GM19452 (cell line): ENCODE measurements at regions not wholly inside any gene's neighbourhood (a gene's known extent, or its start where the extent isn't known, plus 50 kb on each side); places are given as distances from the start of the nearest gene placed in this dataset.

Experiments used
- ATAC-seq: cut with Tn5 transposase; IDR thresholded peaks from one replicate; pipeline ENCODE4 v1.9.1; 2021; ENCODE audit not compliant: unreplicated experiment

DNA sequence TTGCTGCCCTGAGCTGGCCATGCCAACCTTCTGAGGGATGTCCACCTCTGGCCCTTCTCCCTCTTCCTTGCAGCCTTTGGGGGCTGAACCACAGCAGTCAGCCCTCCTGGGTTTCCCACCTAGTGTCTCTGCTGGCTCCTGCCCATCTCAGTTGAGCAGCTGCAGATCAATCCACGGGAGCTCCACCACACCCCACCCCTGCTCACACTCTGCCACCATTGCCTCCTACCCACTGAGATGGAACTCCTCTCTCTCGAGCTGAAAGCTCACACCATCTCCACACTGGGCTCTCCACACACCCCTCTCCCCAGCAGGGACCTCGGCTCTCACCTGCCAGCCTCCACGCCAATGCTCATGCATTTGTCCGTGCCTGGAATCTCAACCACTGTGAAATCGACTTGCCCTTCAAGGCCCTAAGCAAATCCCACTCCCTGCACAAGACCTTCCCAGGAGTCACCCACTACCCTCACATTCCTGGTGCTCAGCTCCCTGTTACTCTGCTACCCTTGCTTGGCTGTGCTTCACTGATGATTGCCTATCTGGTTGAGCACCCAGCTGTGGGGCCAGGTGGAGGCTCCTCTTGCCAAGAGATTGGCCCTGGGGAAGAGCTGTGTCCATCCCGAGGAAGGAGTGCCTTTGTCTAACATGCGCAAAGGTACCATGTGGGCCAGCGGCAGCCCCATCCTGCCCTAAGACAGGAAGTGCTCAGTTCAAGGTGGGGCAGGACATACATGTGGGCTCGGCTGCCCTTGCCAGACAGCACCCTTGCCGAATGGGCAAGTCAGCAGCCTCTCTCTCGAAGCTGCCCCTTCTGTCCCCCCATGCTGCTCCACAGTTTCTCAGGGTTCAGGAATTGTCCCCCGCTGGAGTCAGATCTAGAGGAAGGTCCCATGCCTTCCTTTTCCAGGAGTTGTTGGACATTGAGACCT is 208.7 kb downstream of the CYP26B1 start:
- ATAC-seq = no peak

DNA sequence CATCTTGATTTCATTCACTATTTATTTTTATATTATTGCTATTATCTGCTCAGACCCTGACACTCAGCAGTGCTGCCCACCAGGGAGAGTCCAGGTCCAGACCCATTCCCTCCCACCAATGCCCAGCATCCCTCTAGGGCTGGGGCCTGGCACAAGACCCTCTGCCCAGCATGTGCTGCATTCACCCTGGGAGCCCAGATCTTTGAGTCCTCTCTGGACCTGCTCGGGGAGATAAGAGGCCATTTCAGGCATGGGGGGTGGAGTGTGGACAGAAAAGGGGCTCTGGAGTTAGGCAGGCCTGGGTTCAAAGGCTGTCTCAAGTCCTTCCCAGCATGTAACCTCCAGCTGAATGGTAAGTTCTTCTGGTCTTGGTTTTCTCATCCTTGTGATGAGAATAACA is 209.6 kb downstream of the CYP26B1 start:
- no peak for ATAC-seq

DNA sequence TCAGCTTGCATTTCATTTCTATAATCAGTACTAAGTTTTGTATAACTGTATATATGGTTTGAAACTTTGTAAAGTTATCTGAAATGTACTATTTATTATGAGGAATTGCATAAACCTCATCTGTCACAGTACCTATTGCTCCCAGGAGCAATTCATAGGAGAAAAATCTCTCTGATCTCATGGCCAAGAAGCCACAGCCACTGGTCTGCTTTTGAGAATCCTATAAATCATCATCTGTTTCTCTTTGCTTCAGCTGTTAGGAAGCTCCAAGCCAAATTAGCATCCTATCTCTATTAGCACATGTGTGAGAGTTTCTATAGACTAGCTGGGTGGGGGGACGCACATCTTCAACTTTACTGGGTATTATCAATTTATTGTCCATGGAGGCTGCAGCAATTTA is 210.3 kb downstream of the CYP26B1 start:
- no peak for ATAC-seq

DNA sequence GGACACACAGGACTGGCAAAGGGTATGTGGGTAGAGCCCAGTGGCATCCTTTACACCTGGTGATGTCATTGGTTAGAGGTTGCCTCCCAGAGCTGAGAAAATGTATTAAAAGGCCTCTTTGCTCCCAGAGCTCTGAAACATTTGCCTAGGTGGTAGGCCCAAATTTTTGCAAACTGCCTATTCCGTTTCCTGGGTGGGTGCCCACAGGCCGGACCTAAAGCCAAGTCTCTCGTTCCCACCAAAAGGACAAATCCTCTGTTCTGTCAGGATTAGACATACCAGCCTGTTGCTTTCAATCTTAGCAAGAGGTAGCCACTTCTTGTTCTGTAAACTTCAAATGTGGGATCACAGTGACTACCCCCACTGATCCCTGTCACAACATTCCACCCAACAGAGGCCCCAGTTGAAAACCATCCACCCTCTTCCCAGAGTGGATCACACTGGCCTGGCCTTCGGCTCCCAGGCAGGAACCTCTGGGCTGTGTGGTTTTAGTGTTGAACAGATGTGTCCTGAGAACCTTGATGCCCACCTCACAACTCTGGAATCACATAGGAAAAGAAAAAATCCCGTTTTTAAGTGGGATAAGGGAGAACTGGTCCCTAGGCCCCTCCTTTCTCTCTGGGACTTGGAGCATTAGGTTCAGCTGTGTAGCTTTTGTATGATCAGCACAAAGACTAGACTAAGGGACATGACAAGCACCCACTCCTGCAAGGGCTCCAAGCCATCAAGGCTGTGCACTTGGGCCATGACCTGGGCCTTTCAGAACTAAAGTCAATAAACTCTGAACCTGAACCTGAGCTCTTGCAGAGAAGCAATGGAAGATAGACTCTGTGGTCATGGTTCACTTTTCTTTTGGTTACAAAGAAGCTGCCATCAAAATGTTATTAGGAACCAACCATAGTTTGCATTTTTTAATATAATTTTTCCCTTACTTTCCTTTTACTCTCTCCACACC is 211.3 kb downstream of the CYP26B1 start:
- ATAC-seq = no peak

DNA sequence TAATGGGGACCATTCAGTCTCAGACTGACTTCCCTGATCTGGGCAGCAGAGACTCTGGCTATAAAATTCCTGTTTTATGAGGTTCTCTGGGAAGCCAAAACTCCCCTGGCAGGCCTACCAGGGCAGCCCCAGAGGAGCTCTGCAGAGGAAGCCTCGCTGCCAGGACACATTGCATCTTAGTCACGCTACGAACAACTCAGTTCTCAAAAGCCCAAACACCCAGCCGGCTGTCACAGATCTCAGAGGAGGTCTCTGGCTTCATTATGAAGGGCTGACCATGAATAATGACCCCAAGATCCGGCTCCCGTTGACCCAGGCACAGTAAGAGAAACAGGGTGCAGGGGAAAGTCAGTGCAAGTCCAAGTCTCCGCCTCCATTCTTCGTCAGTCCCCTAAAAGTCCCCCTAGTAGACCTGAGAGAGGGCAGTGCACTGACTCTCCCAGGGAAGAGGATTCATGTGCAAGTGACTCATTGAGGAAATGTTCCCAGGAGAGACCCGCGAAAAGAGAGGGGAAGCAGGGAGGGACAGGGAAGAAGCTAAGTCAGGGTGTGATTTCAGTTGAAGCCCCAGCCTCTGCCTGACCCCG is 212.3 kb downstream of the CYP26B1 start:
- ATAC-seq = no peak

DNA sequence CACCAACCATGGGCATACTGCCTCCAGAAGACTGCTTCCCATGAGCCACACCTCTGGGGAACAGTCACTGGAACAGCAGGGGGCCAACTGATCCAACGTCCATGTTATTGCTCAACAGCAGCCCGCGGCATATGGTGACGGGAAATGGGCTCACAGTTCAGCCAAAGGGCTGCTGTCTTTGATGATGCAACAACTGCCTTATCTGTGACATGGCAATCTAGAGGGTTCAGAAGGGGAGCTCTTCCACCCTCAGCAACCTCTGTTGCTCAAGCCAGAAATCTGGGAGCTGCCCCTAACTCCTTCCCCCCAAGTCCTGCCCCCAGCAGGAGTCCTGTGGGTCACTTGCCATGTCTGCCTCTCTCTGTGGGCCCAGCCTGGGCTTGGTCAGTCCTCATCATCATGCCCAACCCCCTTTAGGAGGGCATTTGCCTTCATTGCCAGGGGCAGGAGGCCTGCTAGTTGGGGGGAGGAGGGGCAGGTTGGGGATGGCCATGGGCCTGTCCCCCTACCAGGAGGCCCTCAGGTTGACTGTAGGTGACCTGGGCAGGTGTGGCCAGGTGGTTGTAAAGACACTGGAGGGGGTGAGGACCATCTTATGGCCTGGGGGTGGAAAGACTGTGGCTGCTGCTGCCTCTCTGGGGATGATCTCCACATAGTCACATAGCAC is 212.9 kb downstream of the CYP26B1 start:
- ATAC-seq = no peak

DNA sequence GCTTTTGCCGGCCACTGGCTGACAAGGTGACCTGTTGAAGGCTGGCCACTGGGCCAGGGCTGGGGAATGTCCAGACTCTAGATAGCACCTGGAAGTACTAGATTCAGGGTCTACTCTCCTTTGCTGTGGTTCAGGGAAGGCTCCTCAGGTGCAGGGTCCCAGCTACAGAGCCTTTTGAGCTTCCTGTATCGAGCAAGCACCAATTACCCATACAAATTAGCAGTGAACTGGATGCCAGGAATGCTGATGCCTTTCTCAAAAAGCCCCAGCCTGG is 213.4 kb downstream of the CYP26B1 start:
- no peak for ATAC-seq

DNA sequence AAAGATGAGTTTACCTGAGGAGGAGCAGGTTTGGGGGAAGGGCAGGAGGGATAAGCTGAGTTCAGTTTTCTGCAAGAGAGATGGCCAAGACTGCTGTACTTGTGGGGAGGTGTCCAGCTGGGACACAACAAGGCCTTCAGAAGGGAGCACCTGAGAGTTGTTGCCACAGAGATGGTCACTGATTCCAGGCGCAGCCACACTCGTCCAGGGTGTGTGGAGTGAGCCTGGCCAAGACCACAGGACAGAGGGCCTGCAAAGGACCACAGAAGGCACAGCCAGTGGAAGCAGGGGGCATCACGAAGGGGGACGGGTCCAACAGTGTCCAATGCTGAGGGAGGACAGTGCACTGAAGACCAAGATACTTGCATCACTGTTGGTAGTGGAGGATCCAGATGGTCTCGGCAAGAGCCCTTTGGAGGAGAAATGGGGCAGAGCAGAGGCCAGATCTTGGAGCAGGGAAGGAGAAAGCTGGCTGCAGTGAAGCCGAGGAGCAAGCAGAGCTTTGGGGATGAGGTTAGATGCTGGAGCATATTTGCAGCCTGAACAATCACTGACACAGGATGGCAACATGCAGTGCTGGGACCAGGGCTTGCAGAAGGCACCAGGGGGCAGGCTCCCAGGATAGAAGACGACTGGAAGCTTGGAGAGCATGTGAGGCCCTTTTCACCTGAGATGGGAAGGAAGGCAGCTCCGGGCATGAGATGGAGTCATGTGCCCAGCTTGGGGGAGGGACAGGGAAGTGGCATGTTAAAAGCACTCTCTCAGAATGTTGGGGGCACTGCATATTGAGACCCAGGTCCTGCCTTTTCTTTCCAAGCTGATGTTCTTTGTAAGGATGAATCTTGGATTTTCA is 214.0 kb downstream of the CYP26B1 start:
- ATAC-seq = no peak

DNA sequence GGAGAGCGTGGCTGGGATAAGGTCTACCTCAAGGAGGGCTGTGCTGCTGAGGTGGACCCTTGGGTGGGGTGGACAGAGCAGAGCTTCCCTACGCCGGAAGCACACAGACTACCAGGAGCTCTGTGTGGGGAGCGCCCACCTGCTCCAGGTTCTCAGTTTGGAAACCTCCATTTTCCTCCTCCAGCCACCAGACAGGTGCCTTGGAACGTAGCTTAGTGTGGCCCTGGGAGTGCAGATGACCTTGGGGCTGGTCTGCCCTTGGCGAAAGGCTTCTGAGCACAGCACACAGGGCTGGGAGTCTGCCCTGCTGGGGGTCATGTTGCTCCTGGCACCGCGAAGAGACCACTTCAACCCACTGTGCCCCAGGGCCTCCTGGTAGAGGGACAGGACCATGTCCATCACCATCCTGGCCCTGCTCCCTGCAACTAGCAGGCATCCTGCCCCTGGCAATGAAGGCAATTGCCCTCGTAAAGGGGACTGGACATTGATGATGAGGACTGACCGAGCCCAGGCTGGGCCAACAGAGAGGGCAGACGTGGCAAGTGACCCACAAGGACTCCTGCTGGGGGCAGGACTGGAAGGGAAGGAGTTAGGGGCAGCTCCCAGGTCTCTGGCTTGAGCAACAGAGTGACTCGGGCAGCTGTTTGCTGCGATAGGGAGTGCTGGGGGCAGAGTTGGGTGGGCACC is 214.7 kb downstream of the CYP26B1 start:
- no peak for ATAC-seq

DNA sequence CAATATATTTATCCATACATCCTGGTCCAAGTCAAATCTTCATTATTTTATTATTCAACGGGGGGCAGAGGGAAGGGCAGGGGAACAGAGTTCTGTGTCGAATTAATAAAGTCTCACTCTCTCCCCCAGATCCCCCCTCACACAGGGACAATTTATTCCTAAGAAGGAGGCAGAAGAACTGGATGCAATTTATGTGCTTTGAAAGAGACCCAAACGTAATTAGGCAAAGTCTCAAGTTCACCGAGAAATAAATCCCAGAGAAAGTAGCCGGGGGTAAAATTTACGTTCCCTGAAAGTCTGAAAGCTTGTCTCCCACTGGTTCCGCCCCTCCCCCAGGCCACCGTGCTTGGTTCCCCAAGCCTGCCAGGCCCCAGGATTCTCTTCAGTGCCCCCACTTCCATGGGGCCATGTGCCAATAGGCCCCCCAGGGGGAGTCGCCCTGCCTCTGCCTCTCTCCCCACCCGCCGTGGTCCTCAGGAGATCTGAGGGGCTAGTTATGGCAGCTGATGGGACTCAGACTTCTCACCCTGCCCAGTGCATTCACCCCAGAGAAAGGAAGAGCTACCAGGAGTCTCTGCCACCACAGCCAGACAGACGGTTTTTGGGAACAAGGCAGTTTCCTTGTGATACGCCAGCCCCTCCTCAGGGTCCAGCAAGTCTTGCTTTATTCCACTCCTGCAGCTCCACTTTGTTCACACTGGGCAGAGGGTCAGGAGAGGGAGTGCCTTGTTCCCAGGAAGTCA is 215.5 kb downstream of the CYP26B1 start:
- ATAC-seq = no peak

DNA sequence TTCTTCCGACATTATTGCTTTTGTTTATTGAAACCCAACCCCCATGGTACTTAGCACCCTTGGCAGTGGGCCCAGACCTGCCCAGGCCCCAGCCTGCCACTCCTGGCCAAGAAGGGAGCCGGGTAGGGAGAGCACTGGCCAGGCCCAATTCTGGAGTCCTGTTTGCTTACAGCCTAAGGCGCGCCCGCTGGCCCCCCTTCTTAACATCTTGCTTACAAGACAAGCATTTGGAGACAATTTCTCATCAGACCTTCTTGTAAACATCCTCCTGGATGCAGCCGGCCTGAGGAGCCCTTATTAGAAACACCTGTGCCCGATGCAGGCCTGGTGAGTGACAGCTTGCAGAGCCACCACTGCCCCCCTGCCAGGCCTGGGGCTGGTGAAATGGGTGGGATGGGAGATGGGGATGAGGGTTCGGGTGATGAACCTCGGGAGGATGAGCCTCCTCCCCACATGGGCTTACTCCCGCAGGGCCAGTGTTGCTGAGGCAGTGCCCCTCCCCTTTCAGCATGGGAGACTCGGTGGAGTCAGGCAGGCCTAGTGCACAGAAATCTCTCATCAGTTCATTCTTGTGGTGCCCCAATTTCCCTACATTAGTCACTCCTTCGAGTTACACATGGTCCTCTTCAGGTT is 217.5 kb downstream of the CYP26B1 start:
- no peak for ATAC-seq

DNA sequence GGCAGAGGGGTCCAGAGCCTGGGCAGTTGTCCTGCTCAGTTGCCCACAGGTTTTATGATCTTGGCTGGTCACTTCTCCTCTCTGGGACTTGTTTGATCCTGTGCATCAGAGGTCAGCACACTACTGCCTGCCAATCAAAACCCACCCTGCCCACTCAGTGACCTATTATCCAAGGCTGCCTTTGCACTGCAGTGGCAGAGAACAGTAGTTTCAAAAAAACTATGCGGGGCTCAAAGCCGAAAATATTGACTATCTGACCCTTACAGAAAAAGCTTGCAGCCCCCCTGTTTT is 218.2 kb downstream of the CYP26B1 start:
- no peak for ATAC-seq

DNA sequence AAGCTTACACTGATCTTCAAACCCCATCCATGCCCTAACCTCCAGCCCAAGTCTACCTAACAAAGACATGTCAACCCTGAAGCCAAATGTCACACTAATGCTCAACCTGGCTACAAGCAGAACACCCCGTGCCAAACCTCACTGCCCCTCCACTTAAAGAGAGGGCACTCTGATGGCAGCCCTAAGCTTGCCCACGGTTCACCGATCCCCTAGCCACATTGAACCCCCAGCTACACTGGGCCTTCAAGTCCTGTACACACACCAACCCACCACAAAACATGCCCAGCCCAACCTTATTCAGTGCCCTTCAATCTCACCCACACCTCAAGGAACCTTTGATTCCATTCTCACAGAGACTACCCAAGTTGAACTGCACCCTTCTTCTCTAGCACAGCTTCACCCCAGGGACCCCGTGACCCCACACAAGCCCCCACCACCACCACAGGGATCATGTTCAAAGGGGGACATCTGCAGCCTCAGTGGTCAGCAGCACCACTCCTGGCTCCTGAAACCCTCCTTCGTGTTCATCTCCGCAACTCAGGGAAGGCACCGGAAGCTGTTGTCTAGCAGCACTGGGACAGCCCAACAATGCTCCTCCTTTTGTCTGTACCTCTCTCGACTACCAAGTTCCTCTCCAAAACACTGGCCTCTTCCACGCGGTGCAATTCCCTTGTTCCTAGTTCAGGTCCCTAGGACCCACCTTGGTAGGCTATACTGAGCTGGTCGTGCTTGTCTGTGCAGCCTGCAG is 218.8 kb downstream of the CYP26B1 start:
- ATAC-seq = no peak

DNA sequence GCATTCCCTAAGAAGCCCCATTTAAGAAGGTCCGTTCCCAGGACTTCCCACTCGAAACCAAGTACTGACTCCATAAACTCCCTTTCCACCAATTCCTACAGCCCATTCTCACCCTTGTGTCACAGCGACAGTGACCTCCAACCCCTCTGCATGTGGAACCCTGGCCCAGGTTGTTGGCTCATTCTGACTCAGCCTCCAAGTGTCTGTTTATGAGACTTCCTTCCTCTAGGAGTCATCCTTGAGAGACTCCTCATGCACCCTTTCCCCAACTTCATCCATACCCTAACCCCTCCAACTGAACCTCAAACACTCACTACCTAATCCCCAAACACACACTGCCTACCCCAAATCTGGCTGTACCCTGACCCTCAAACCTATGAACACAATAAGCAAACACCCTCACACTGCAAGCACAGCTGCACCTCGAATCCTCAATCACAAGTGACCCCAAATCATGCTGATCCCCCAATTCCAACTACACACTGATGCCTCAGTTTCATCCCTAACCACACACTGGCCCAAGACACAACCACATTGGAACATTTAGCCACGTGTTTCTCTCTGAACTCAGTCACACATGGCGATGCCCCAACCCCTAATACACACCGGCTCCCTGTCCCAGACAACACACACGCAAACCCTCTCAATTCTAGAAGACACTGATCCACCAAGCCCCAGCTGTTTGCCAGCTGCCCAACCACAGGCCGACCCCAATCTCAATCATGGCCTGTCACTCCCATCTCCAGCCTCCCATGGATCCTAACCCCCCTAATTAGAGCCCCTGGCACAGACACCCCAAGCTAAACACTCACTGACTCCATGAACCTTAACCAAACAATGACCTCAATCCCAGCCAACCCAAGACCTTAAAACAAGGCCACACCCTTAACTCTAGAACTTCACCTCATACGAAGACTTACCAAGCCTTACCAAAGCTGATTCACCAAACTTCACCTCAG is 219.6 kb downstream of the CYP26B1 start:
- ATAC-seq = no peak

DNA sequence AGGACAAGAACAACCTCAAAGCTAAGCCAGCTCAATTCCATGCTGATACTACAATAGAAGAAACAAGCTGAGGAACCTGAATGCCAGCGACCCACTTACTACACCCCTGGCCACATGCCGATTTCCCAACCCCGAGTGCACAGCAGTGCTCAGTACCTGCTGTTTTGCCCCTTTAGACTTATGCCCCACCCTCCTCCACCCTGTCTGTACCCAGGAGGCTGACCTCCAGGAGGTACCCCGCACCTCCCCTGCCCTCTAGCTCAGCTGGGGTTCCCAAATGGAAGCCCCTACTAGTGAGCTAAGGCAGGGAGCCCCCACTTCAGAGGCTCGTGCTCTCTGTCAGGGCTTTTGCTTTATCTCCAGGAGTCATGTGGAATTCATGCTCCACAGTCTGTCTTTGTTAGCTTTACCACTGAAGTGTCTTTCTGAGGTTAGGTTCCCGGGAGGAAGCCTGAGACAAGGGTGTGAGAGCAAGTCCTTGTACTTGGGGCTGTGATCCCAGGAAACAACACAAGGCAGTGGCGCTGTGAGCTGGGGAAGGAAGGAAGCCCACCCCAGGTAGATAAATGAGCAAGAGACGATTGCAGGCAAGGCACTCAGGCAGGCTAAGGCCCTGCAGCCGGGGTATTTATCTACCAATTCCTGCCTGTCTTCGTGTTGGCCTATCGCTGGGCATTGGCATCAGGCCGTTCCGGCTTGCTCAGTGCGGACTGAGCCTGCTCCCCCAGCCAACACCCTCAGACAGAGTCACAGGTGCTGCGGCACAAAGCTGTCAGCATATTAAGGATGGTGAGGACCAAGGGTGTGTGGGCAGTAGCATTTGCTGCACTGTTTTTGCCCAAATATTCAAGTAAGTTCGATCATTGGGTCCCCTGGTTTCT is 220.5 kb downstream of the CYP26B1 start:
- ATAC-seq = no peak

DNA sequence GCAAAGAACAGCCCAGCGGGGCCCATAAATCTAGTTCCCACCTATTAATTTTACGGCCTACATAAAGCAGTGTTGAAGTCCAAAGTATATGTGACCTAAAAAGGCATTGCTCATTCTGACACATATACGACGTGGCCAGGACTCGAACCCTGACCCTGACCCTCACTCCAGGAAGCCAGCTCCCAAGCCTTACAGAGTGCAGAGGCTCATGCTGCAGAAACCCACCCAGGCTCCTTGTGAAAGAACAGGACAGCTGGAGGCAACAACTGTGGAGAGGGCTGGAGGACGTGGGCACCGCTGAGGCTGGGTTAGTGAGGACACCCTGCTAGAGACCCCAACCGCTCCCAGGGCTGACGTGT is 221.6 kb downstream of the CYP26B1 start:
- ATAC-seq = no peak
